Stimulated activated CD8-positive, alpha-beta memory T cell treated with anti-CD3 and anti-CD28 coated beads, Interleukin-7, amount 100 ng/mL, for 48 hours (primary cell): ENCODE measurements at regions not wholly inside any gene's neighbourhood (a gene's known extent, or its start where the extent isn't known, plus 50 kb on each side); places are given as distances from the start of the nearest gene placed in this dataset.

Experiments used
- DNase-seq, 2 donors: peaks; one replicate each; pipeline ENCODE4 v3.0.0-alpha.2; 2020; ENCODE audit warnings: low read depth in 1 of 2; ENCODE audit errors: extremely low read depth in 1 of 2

DNA sequence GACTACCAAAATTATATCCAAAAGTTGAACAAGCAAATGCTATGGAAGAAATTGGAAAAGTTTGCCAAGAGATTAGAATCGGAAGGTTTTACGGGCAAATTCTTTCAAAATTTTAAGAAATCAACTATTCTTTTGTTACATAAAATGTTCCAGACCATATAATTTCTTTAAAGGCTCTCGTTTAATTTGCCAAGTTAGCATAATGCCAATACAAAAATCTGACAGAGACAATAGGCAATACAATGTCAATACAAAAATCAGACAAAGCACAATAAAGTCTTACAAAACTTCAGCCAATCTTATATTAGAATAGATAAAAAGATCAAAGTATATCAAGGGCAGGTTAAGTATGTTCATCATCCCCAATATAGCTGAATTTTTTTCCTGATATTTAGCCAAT is 224.2 kb downstream of the BCL11A start:
- no peak for DNase-seq

DNA sequence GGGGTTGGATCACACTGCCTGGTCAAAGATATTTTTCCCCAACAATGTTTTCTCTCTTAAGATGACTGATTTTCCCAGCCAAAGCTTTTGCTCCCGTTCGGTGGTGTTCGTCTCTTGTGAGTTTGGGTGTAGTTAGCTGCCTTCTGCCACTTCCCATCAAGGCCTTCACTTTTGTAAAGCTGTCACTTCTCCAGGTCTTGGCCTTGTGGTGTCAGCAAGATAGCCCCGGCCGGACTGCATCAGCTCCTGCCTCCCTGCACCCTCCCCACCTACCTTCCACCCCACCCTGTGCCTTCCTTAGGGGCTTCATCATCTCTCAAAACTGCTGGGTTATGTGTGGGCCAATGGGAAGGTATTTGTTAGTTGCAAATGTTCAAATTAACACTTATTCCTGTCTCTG is 228.9 kb downstream of the BCL11A start:
- no peak for DNase-seq

DNA sequence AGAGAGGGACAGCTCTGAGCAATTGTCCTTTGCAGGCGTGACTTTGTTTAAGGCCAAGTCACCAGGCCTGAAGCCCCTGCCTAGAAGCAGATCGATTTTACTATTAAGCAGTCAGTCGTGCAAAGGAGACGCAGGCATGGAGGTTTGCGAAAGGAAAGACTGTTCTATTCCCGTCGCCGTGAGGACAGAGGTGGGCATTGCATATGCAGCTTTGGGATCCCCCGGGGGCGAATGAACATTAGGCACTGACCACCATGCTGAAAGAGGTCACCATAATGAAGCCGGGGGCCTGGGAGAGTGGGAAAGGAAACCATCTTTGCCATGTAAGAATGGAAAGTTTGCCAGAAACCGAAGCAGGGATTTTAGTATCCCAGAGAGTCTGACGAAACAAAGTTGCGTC is 231.6 kb downstream of the BCL11A start:
- no peak for DNase-seq

DNA sequence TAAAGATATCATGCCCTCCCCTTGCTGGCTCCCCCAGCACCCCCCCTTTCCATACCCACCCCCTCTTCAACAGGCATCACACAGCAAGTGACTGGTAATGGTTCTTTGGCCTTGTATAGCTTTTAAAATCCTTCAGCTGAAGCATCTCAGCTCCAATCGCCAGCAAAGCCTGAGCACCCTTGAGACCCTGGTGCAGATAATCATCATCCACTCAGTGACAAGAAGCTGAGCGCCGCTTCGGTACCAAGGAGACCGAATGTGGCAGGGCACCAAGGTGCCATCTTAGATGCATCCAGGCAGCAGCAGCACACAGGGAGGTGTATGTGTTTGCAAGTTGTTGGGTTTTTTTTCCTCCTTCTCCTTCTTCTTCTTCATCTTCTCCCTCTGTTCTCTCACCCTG is 232.7 kb downstream of the BCL11A start:
- DNase-seq = no peak

DNA sequence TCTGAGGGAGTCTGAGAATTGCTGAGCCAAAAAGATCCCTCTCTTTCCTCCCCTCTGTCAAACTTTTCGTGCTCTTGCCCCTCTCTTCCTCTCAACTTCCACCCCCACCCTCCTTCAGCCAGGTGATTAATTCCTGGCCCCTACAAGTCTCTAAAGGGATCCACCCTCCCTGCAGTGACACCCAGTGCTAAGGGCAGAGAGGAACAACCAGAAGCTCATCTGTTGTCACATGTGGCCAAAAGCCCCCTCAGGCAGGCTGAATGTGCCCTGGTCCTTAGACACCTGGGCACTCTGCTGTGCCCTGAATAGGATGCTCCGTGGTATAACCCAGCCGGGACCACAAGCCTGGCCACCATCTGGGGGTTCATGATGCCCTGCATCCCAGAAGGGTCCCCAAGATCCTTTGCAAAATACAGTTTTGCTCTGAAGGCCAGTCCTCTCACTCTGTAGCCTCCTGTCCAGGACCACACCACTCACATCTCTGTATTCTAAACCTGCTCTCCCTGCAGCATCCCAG is 234.4 kb downstream of the BCL11A start:
- DNase-seq = no peak

DNA sequence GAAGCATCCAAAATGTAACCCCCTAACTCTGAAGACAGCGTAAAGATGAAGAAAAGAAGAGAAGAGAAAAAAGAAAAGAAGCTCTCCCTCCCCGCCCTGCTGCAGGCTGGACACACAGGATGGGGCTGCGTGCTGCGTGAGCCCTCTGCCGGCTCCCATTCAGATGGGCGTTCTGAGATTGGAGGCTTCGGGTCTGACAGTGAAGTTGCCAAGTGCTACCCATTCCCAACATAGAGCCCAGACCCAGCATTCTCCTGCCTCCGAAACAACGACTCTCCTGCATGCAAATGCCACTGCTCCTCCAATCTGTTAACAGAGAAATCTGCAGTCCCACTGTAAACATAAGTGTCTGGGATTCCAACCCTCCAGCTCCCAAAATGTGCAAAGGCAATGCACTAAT is 234.9 kb downstream of the BCL11A start:
- no peak for DNase-seq

DNA sequence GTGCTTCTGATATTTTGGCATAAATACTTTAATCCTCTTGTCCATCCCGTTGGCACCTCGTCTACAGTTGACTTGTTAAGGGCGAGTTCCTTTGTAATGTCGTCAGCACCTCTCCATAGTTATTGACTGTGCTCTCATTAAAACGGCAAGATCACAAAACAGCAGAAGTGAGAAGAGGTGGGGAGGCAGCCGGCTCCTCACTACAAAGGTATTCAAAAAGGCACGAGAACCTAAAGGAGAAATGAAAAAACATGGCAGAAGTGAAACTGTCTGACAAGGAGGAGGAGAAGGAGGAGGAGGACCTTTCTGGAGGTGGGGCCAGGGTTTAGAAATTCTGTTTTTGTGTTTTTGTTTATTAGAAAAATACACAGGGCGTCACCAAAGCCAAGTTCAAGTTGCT is 235.6 kb downstream of the BCL11A start:
- DNase-seq = no peak

DNA sequence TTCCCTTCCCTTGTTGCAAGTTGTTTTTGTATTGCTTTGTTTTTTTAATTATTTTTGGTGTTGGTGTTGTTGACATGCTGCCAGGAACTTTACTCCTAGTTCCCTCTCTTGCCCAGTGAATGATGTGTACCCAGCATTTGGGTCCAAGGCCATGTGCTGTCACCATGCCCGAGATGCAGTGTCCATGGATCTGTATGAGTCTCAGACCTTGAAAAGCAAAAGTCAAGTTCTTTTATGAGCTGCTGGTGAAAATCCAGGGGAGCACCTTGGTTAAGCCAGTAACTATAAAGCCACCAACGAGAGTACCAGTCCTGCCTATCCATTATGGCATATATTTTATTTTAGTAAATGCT is 236.4 kb downstream of the BCL11A start:
- DNase-seq = no peak

DNA sequence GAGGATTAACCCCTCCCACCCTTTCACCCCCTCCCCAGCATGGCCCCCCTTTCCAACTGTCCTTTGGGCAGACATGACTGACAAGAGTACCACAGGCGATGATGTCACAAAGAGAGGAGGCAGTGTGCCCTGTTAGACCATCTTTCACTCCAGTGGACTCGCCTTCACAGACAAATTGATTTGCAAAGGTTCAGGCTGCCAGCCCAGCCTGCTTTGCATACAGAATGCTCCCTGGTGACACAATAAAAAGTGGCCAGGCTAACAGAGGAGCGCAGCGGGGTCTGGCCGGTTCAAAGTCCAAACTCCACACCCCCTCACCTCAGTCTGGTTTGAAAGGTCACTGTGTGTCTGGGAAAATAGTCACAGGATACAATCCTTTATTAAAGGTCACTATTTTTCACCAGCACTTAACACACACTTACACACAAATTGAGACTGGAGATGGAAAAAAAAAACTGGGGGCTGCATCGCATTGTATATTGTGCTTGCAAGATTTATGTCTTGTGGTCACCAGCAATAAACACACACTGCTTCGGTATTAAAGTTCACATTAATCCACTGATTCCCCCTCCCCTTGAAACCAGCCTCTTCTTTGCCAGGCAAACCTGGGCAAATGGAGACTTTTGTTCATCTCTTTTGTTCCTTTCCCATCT is 236.9 kb downstream of the BCL11A start:
- DNase-seq = no peak

DNA sequence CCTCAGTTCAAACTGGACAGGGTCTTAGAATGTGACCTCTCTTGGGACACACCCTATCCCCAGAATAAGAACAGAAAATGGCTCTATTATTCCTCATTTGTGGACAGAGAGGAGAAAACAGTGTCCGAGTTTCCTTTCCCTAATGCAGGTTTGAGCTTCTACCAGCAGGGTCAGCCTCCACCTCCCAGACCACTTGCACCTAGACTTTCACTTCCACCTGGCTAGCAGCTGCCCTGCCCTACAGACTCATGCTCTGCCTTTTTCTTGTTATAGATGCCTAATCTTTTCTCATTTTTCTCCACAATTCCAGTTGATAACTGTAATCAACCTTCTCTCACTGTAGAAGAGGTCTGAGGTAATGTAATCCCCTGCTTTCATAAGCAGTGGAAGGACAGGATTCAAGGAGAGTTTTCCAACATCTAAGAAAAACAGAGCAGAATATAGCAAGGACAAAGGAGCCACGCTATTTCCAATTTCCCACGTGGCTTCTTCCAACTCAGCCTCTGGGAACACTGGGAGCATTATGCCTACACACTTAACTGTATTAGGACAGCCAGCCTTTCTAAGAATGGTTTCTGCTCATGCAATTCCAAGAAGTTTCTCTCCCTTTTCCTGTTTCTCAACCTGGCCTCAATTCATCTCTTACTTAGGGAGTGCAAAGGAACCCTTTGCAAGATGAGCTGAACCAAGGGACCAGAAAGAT is 239.8 kb downstream of the BCL11A start:
- DNase-seq = no peak

DNA sequence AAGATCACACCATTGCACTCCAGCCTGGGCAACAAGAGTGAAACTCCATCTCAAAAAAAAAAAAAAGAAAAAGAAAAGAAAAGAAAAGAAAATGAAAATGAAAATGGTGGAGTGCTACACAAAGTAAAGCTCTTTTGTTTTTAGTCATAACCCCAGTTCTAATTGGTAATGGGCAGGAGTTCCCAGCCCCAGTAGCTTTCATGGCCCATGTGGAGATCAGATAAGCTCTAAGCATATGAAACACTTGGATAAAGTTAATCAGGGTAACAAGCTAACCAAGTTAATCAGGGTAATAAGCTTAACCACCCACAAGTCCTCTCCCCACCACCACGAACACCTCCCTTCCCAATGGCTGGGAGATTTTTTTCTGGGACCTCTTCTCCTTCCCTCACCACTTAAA is 240.8 kb downstream of the BCL11A start:
- DNase-seq = no peak

DNA sequence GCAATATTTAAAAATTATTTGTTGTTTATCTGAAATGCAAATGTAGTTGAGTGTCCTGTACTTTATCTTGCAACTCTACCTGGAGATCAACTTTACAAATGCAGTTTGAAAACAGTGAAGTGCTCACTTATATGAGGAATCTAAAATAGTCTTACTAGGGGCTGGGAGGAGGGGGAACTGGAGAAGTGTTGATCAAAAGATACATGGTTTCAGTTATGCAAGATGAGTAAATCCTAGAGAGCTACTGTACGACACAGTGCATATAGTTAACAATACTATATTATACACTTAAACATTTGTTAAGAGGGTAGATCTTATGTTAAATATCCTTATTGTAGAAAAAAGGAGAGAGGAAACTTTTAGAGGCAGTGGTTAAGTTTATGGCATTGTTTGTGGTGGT is 241.9 kb downstream of the BCL11A start:
- no peak for DNase-seq

DNA sequence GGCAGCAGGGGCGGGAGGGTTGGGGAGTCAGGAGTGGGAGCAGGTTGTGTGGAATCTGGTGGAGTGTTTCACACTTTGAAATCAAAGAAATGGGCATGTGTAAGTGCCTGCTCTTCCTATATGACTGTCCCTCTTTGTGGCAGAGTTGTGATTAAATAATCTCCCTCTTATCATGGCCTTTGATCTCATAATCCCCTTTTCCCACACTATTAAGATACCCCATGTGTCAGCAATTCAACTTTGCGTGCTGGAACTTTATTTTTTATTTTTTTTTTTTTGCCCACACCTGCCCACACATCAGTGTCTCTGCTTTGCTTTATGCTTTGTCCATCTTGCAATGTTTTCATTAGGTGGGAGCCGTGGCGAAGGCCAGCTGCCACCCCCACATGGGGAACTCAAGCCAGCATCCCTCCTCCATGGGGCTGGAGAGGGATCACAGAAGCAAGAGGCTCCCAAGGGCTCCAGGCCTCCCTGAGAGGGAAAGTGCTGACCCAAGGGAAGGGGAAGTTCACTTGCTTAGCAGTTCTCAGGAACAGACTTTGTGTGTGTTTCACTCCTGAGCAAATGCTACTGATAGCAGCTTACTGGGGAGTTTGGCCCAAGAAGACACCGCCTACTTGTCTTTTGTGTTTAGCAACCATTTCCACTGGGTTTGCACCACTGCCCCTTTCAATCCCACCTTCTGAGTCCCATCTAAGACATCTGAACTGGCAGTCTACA is 243.4 kb downstream of the BCL11A start:
- DNase-seq = no peak

DNA sequence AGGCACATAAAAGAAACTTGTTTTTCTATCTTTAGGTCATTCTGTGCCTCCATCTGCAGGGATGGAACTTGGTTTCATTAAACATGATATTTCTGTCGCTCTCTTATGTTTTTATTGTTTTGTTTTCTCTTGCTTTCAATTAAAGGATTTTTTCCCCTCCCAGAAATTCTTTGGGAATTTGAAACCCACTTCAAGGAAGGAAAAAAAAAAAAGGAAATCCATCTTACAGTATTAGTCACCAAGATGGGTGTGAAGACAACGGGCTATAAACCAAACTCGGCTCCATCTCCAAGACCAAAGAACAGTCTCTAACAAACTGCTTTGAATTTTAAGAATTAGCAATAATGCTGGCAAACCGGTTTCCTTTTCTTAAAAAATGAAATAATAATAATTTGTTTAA is 244.1 kb downstream of the BCL11A start:
- DNase-seq = no peak

DNA sequence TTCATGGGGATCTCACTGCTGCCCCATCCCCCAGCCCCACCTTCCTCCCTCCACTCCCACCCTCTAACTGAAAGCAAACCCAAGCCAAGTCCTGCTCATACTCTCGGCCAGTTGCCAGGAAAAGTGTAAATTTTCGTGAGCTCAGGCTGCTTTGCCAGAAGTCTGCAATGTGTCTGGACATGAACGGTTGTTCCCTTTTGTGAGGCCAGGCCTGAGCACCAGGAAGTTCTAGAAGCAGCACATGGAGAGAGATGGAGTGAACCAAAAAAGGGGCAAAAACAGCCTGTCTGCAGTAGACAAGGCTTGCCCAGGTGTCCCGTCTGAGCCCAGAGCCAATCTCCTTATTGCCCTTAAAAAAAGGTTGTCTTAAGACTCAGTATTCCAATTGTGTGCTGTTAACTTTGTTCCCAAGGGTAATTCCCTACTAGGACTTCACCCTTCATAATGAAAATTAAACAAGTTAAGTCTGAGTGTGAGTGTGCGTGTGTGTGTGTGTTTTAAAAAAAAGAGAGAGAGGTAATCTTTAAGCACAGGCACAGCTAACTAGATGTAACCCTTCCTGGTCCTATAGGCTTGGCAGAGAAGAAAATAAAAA is 247.1 kb downstream of the BCL11A start:
- DNase-seq = no peak

DNA sequence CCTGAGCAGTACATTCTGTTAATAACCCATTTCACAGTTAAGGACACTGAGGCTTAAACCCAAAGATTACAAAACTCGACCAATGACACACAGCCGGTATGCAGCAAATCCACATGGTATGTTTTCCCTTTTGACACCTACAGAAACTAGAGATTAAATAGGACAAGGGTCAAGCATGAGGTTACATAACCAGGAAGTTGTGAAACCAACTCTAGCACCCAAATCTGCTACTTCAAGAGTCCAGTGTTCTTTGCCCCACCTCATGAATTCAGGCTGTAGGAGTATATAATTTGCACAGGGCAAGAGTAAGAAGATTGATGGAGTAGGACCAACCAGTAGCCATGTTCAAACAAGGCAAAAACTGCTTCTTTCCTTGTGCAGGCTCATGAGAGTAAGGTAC is 249.8 kb downstream of the BCL11A start:
- no peak for DNase-seq

DNA sequence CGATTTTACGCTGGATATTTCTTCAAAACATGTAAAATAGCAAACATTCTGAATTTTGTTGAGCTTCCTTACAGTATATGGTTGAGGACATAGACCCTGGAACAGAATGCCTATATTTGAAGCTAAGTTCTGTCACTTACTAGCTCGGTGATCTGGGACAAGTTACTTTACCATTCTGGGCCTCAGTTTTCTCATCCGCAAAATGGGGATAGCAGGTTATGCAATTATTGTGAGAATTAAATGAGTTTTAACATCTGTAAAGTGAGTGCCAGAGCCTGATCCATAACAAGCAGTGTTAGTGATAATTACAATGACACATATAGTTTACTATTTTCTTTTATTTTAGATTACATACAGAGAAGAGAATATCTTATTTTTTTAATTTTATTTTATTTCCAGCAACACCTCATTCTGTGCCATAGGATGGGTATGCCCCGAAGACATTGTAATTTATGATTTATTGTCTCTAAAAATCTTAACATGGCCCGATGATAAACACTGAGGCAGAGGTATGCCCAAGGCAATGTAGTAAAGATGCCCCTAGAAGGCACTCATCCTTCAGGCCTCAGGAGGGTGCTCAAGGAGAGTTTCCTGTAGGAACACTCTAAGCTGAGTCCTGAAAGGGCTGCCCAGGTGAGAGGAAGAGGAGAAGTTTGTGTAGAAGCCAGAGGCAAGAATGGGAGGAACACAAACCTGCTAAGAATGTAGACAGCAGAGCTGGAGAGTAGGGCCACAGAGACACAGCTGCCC is 250.9 kb downstream of the BCL11A start:
- no peak for DNase-seq

DNA sequence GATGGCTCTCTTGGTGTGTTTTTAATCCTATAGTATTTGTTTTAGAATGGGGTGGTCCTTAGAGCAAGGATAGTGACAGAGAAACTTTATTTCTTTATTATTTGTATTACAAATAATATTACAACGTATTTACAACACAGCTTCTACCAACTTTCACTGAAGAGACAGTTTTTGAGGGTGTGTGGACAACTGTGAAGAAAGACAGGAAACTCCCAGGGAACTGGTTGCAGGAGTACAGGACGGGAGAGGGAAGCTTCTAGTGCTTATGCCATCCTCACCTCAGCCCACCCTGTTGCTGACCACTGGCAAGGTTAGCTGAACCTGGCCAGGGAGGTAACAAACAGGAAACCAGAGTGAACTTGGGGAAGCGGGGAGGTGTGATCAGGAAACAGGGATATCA is 251.7 kb downstream of the BCL11A start:
- DNase-seq = no peak

DNA sequence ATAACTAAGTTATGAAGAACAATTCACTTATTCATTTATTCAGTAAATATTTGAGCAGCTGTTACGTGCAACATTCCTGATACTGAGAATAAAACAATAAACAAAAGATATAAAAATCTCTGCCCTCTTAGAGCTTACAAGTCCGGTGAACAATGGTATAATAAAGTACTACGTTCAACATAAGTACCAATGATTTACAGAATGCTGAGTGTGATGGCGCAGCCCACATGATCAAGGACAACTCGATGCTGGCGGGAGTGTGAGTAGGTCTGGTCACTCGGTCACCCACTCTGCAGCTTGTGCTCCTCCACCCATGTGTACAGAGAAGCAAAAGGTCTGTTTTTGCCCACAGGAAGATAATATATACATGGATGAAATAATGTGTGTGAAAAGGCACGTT is 254.3 kb downstream of the BCL11A start:
- no peak for DNase-seq

DNA sequence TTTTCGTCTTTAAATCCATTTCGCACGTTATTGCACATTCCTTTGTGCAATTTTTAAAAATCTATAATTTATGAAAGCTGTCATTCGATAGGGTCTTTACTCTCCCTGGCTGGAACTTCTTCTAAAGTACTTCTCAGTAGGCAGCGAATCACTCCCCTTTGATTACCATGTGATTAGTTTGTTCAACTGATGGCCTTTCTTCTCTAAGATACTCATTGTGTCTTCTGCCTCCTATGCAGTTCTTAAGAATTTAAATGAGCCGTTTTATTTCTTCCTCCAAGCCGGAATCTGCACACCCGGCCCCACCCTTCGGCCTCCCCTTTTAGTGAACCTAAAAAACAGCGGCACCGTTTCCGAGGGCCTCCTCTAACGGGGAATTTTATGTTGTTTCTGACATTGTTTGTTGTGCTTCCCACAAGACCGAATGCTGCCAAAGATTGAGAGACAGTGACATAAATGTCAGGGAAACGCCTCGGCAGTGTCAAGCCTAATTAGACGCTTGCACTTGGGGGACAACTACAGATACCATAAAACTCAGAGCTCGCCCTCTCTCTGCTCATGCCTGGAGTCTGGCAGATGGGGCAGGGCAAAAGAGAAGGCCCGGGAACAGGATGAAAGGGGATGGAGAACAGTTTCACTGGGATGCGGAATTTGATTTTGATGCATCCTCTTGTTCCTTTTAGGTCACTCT is 255.3 kb downstream of the BCL11A start:
- no peak for DNase-seq
